HS-5 (cell line): ENCODE measurements at regions not wholly inside any gene's neighbourhood (a gene's known extent, or its start where the extent isn't known, plus 50 kb on each side); places are given as distances from the start of the nearest gene placed in this dataset.

Source experiments
- DNase-seq: peaks from one replicate; pipeline ENCODE4 v3.0.0-alpha.2; 2012; ENCODE audit warnings: low read depth

- DNase-seq = no peak
Observed at GRCh38 chr2:66382091-66382490, 52.8 kb upstream of the MEIS1 start.

- DNase-seq = no peak
Observed at GRCh38 chr2:66379473-66379872, 55.5 kb upstream of the MEIS1 start.

GRCh38 chr2:66377832-66378231 is 57.1 kb upstream of the MEIS1 start:
- no peak for DNase-seq

- DNase-seq = no peak
Observed at GRCh38 chr2:66370824-66371223, 64.1 kb upstream of the MEIS1 start.

GRCh38 chr2:66366619-66367018 is 68.3 kb upstream of the MEIS1 start:
- DNase-seq = no peak

- peak; percentile 29 for DNase-seq
Observed at GRCh38 chr2:66364495-66365333, 70.2 kb upstream of the MEIS1 start.

- DNase-seq = no peak
Observed at GRCh38 chr2:66362701-66363100, 72.2 kb upstream of the MEIS1 start.

GRCh38 chr2:66346231-66346664 is 88.7 kb upstream of the MEIS1 start:
- DNase-seq = no peak

GRCh38 chr2:66344087-66344663 is 90.8 kb upstream of the MEIS1 start:
- no peak for DNase-seq

GRCh38 chr2:66343259-66343658 is 91.7 kb upstream of the MEIS1 start:
- no peak for DNase-seq

GRCh38 chr2:66340521-66340920 is 94.4 kb upstream of the MEIS1 start:
- no peak for DNase-seq

- DNase-seq = no peak
Observed at GRCh38 chr2:66334237-66335029, 100.5 kb upstream of the MEIS1 start.

GRCh38 chr2:66331176-66331575 is 103.7 kb upstream of the MEIS1 start:
- DNase-seq = no peak

GRCh38 chr2:66329081-66329605 is 105.8 kb upstream of the MEIS1 start:
- no peak for DNase-seq

- DNase-seq = no peak
Observed at GRCh38 chr2:66327066-66327740, 107.7 kb upstream of the MEIS1 start.

- no peak for DNase-seq
Observed at GRCh38 chr2:66324909-66325528, 109.9 kb upstream of the MEIS1 start.

- DNase-seq = no peak
Observed at GRCh38 chr2:66324356-66324755, 110.6 kb upstream of the MEIS1 start.

GRCh38 chr2:66323406-66323805 is 111.5 kb upstream of the MEIS1 start:
- DNase-seq = no peak

GRCh38 chr2:66322506-66323260 is 112.2 kb upstream of the MEIS1 start:
- DNase-seq = no peak

GRCh38 chr2:66318009-66318561 is 116.8 kb upstream of the MEIS1 start:
- no peak for DNase-seq
